ENCODE measurements at regions not wholly inside any gene's neighbourhood (a gene's known extent, or its start where the extent isn't known, plus 50 kb on each side); places are given as distances from the start of the nearest gene placed in this dataset.
"Not testable (repeated sequence)": the region's sequence is repeated elsewhere in the genome, so short reads cannot be mapped to it uniquely, and the experiment has no call there.

GRCh38 chr9:21708856-21709255 lies 93.6 kb upstream of the MTAP start:
- no peak for DNase-seq

GRCh38 chr9:21709464-21710058 lies 92.9 kb upstream of the MTAP start:
- peak; percentile 59 for DNase-seq

- no peak for DNase-seq
Observed at GRCh38 chr9:21710548-21711191, 91.8 kb upstream of the MTAP start.

GRCh38 chr9:21711504-21711903 lies 90.9 kb upstream of the MTAP start:
- no peak for DNase-seq

GRCh38 chr9:21715408-21715807 lies 87.0 kb upstream of the MTAP start:
- DNase-seq: no peak

- no peak for DNase-seq
Observed at GRCh38 chr9:21720758-21721157, 81.7 kb upstream of the MTAP start.

- not testable (repeated sequence) for DNase-seq
Observed at GRCh38 chr9:21727411-21727810, 75.0 kb upstream of the MTAP start.

- peak; percentile 57 for DNase-seq
Observed at GRCh38 chr9:21728781-21729180, 73.7 kb upstream of the MTAP start.

- DNase-seq: no peak
Observed at GRCh38 chr9:21729648-21730047, 72.8 kb upstream of the MTAP start.

GRCh38 chr9:21730899-21731298 lies 71.5 kb upstream of the MTAP start:
- DNase-seq: no peak

GRCh38 chr9:21741151-21741550 lies 61.3 kb upstream of the MTAP start:
- no peak for DNase-seq

- no peak for DNase-seq
Observed at GRCh38 chr9:21744320-21744719, 58.1 kb upstream of the MTAP start.

GRCh38 chr9:21744841-21745240 lies 57.6 kb upstream of the MTAP start:
- DNase-seq: no peak

- DNase-seq: no peak
Observed at GRCh38 chr9:21746550-21746949, 55.9 kb upstream of the MTAP start.

- DNase-seq: peak; percentile 43
Observed at GRCh38 chr9:21747175-21747574, 55.3 kb upstream of the MTAP start.

- no peak for DNase-seq
Observed at GRCh38 chr9:21750021-21750735, 52.3 kb upstream of the MTAP start.

- no peak for DNase-seq
Observed at GRCh38 chr9:21751998-21752397, 50.4 kb upstream of the MTAP start.

Measured in EL (cell line).